ENCODE measurements at regions not wholly inside any gene's neighbourhood (a gene's known extent, or its start where the extent isn't known, plus 50 kb on each side); places are given as distances from the start of the nearest gene placed in this dataset.

GRCh38 chr13:112194167-112194530, 127.2 kb downstream of the SOX1 start:
- WGBS (ENCODE audit: low lambda C conversion rate, missing lambda C conversion rate), result 92% methylated on average over 22 of the region's 22 CpGs

GRCh38 chr13:112194579-112194978, 127.6 kb downstream of the SOX1 start:
- no peaks in the 10 kb centered on the region for H4K20me1 ChIP-seq (ENCODE audit: insufficient read depth, poor library complexity, severe bottlenecking)
- H3K79me2 ChIP-seq, result no peaks in the 10 kb centered on the region
- H3K9me3 ChIP-seq (ENCODE audit: low read depth), result no peaks in the 10 kb centered on the region
- no peak overlapping the region for H2AFZ ChIP-seq
- H3K36me3 ChIP-seq (replicated peaks; ENCODE audit: insufficient read depth, low read depth), result no peaks in the 10 kb centered on the region
- 93% methylated on average over 31 of the region's 31 CpGs for WGBS (ENCODE audit: low lambda C conversion rate, missing lambda C conversion rate)
- H3K4me2 ChIP-seq, result no peak overlapping the region
- H3K9me2 ChIP-seq (replicated peaks; ENCODE audit: insufficient read depth), result no peaks in the 10 kb centered on the region
- H3K4me1 ChIP-seq (ENCODE audit: insufficient read depth), result no peaks in the 10 kb centered on the region
- H3K4me3 ChIP-seq, result no peak overlapping the region
- no peak for DNase-seq (ENCODE audit: low spot score)
- no peak overlapping the region for H3K27ac ChIP-seq
- no peaks in the 10 kb centered on the region for H3K27me3 ChIP-seq
- TF ChIP-seq EZH2 (IDR thresholded peaks at IDR 0.05; ENCODE audit: borderline replicate concordance), result no peak

More at GRCh38 chr13:112194167-112194530, 127.2 kb downstream of the SOX1 start:
- no peaks in the 10 kb centered on the region for H3K36me3 ChIP-seq (replicated peaks; ENCODE audit: insufficient read depth, low read depth)
- no peak for DNase-seq (ENCODE audit: low spot score)
- H3K4me2 ChIP-seq, result no peak overlapping the region
- H3K27ac ChIP-seq, result no peak overlapping the region
- no peaks in the 10 kb centered on the region for H4K20me1 ChIP-seq (ENCODE audit: insufficient read depth, poor library complexity, severe bottlenecking)
- TF ChIP-seq EZH2 (IDR thresholded peaks at IDR 0.05; ENCODE audit: borderline replicate concordance), result no peak
- TF ChIP-seq EZH2phosphoT487 (IDR thresholded peaks at IDR 0.05; ENCODE audit: low read depth, severe bottlenecking, unreplicated experiment), result no peak
- no peaks in the 10 kb centered on the region for H3K4me1 ChIP-seq (ENCODE audit: insufficient read depth)
- H3K9me3 ChIP-seq (ENCODE audit: low read depth), result no peaks in the 10 kb centered on the region
- H2AFZ ChIP-seq, result no peak overlapping the region
- H3K4me3 ChIP-seq, result no peak overlapping the region
- no peaks in the 10 kb centered on the region for H3K27me3 ChIP-seq
- no peaks in the 10 kb centered on the region for H3K9me2 ChIP-seq (replicated peaks; ENCODE audit: insufficient read depth)
- no peaks in the 10 kb centered on the region for H3K79me2 ChIP-seq

DNA sequence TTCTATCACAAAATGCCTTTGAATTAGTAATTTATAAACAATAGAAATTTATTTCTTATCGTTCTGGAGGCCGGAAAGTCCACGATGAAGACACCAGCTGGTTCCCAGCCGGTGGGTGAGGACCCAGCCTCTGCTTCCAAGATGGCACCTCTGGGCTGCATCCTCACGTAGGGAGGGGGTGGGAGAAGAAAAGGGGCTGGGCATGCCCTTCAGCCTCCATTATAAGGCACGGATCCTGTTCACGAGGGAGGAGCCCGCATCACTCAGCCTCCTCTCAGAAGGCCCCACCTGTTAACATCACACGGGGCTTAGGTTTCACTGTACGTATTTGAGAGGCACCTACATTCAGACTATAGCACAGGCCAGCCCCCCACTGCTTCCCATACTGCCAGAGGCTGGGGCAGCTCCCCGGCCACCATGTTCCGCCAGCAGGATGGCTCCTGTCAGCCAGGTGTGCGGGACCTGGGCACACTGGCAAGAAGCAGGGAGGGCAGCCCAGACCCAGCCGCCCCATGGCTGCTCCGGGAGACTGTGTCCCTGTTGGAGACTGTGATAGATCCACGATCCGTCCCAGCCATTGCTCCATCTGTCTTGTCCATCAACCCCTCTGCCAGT, 131.6 kb downstream of the SOX1 start:
- Histone ChIP-seq H3K4me2 (no peak overlapping the region), H3K36me3 (replicated peaks; ENCODE audit: insufficient read depth, low read depth) (no peaks in the 10 kb centered on the region), H3K4me1 (ENCODE audit: insufficient read depth) (no peaks in the 10 kb centered on the region), H3K27me3 (peaks cover 14% of the 10 kb centered on the region), H2AFZ (no peak overlapping the region), H3K4me3 (no peak overlapping the region), H3K79me2 (no peaks in the 10 kb centered on the region), H3K9me3 (ENCODE audit: low read depth) (no peaks in the 10 kb centered on the region), H3K27ac (no peak overlapping the region), H3K9me2 (replicated peaks; ENCODE audit: insufficient read depth) (no peaks in the 10 kb centered on the region), H4K20me1 (ENCODE audit: insufficient read depth, poor library complexity, severe bottlenecking) (no peaks in the 10 kb centered on the region)
- no peak for DNase-seq (ENCODE audit: low spot score)
- 87% methylated on average over 16 of the region's 17 CpGs for WGBS (ENCODE audit: low lambda C conversion rate, missing lambda C conversion rate)
- TF ChIP-seq CTCF (IDR thresholded peaks at IDR 0.05; ENCODE audit: poor library complexity) (no peak), EZH2 (IDR thresholded peaks at IDR 0.05; ENCODE audit: borderline replicate concordance) (no peak), EZH2phosphoT487 (IDR thresholded peaks at IDR 0.05; ENCODE audit: low read depth, severe bottlenecking, unreplicated experiment) (no peak)

GRCh38 chr13:112200200-112200599, 133.3 kb downstream of the SOX1 start:
- H3K4me2 ChIP-seq, result no peak overlapping the region
- peaks cover 31% of the 10 kb centered on the region for H3K27me3 ChIP-seq
- no peaks in the 10 kb centered on the region for H3K79me2 ChIP-seq
- H3K27ac ChIP-seq, result no peak overlapping the region
- no peaks in the 10 kb centered on the region for H3K9me2 ChIP-seq (replicated peaks; ENCODE audit: insufficient read depth)
- TF ChIP-seq CTCF (IDR thresholded peaks at IDR 0.05; ENCODE audit: poor library complexity) (no peak), EZH2phosphoT487 (IDR thresholded peaks at IDR 0.05; ENCODE audit: low read depth, severe bottlenecking, unreplicated experiment) (no peak), EZH2 (IDR thresholded peaks at IDR 0.05; ENCODE audit: borderline replicate concordance) (no peak)
- H3K4me3 ChIP-seq, result no peak overlapping the region
- H3K9me3 ChIP-seq (ENCODE audit: low read depth), result no peaks in the 10 kb centered on the region
- no peak overlapping the region for H2AFZ ChIP-seq
- H3K4me1 ChIP-seq (ENCODE audit: insufficient read depth), result no peaks in the 10 kb centered on the region
- no peak for DNase-seq (ENCODE audit: low spot score)
- H3K36me3 ChIP-seq (replicated peaks; ENCODE audit: insufficient read depth, low read depth), result no peaks in the 10 kb centered on the region
- WGBS (ENCODE audit: low lambda C conversion rate, missing lambda C conversion rate), result 84% methylated on average over 10 of the region's 10 CpGs
- H4K20me1 ChIP-seq (ENCODE audit: insufficient read depth, poor library complexity, severe bottlenecking), result no peaks in the 10 kb centered on the region
